ENCODE measurements at regions not wholly inside any gene's neighbourhood (a gene's known extent, or its start where the extent isn't known, plus 50 kb on each side); places are given as distances from the start of the nearest gene placed in this dataset.

- TF ChIP-seq SFPQ (IDR thresholded peaks at IDR 0.05; ENCODE audit: low read depth, low read length) (no peak), E2F3 (CRISPR knock-in tag; IDR thresholded peaks at IDR 0.05) (no peak)
Measured at GRCh38 chr11:107102692-107103477, 84.6 kb upstream of the GUCY1A2 start (continued).

GRCh38 chr11:107092667-107093066 is 74.4 kb upstream of the GUCY1A2 start:
- intact Hi-C loops (cut with micrococcal nuclease), result no loop called here
- ChIA-PET CTCF (ENCODE audit: low intra/inter-chr PET ratio) (no interaction called here), POLR2A (no interaction called here)
- H4K20me1 ChIP-seq (replicated peaks; ENCODE audit: control insufficient read depth, insufficient read depth, low read length), result no peaks in the 10 kb centered on the region
- no peak overlapping the region for H2AFZ ChIP-seq (ENCODE audit: low read depth, low read length)
- in situ Hi-C loops (cut with MboI), result no loop called here
- no peak for TF ChIP-seq DEAF1 (CRISPR knock-in tag; IDR thresholded peaks at IDR 0.05)
- TF ChIP-seq PRPF4 (IDR thresholded peaks at IDR 0.05; ENCODE audit: insufficient read depth, low read depth, low read length, poor library complexity, severe bottlenecking), result no peak
- TF ChIP-seq ZNF584 (CRISPR knock-in tag; IDR thresholded peaks at IDR 0.05; ENCODE audit: low read depth), result no peak
- no peak for TF ChIP-seq ZNF263 (CRISPR knock-in tag; IDR thresholded peaks at IDR 0.05; ENCODE audit: borderline replicate concordance)
- TF ChIP-seq CREB3 (tag; conservative IDR thresholded peaks at IDR 0.05; ENCODE audit: low read depth), result no peak
- TF ChIP-seq ELF2 (CRISPR knock-in tag; IDR thresholded peaks at IDR 0.05), result no peak
- no peak for TF ChIP-seq EGR1 (conservative IDR thresholded peaks at IDR 0.05)
- no peak for TF ChIP-seq HDAC8 (tag; IDR thresholded peaks at IDR 0.05)
- no peak for TF ChIP-seq RNF219 (CRISPR knock-in tag; IDR thresholded peaks at IDR 0.05)
- no peak for TF ChIP-seq ZNF175 (CRISPR knock-in tag; IDR thresholded peaks at IDR 0.05; ENCODE audit: low read depth)
- no peak overlapping the region for H3K4me3 ChIP-seq
- no peak overlapping the region for H3K9ac ChIP-seq (ENCODE audit: insufficient read depth in 1 of 2, low read depth in 2 of 2, low read length in 2 of 2)
- BruUV-seq (replicated peaks), result no TSS peak
- DNase-seq (ENCODE audit: extremely low read depth in 1 of 4, low spot score in 3 of 4) (no peak), ATAC-seq (no peak), FAIRE-seq (no peak)
- 0% methylated on average over 3 of the region's 3 CpGs for WGBS (ENCODE audit: insufficient coverage, low coverage, missing lambda C conversion rate)
- no peaks in the 10 kb centered on the region for H3K27me3 ChIP-seq (ENCODE audit: control insufficient read depth in 2 of 2, insufficient read depth in 2 of 2, low read length in 2 of 2)
- H3K4me2 ChIP-seq (ENCODE audit: insufficient read depth, low read length), result no peak overlapping the region
- no peaks in the 10 kb centered on the region for H3K9me3 ChIP-seq (replicated peaks; ENCODE audit: control insufficient read depth, insufficient read depth, low read depth, low read length)
- no peaks in the 10 kb centered on the region for H3K4me1 ChIP-seq (replicated peaks in 1 of 2; ENCODE audit: control insufficient read depth in 2 of 2, insufficient read depth in 2 of 2, low read length in 2 of 2)
- no peaks in the 10 kb centered on the region for H3K9me1 ChIP-seq (ENCODE audit: control insufficient read depth, insufficient read depth, low read length)
- H3K79me2 ChIP-seq (ENCODE audit: control insufficient read depth, insufficient read depth, low read length), result no peaks in the 10 kb centered on the region
- H3K36me3 ChIP-seq (ENCODE audit: control insufficient read depth, insufficient read depth, low read length), result no peaks in the 10 kb centered on the region
- no peak overlapping the region for H3K27ac ChIP-seq (ENCODE audit: extremely low read depth, low read depth, low read length)
